ENCODE measurements at regions not wholly inside any gene's neighbourhood (a gene's known extent, or its start where the extent isn't known, plus 50 kb on each side); places are given as distances from the start of the nearest gene placed in this dataset.
A peak's percentile ranks its signal among the peaks of the same experiment; 100 is the strongest.
"Not testable (repeated sequence)": the region's sequence is repeated elsewhere in the genome, so short reads cannot be mapped to it uniquely, and the experiment has no call there.

DNA sequence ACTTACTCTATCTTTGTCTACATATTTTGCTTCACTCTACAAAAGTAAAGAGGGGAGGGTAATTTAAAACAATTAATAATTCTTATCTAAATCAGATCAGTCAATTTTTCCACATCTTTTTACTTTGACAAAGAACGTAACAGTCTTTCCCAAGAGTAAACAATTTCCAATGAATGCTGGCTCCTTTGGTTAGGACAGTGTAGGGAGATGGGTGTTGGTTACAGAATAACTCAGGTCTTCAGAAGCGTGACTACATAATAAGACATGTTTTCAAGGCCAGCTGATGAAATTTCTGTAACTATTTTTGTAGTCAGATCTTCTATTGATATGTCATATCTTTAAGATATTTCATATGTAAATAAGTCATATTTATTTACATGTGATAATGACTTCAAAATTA lies 183.0 kb upstream of the CAND1 start:
- DNase-seq: no peak

DNA sequence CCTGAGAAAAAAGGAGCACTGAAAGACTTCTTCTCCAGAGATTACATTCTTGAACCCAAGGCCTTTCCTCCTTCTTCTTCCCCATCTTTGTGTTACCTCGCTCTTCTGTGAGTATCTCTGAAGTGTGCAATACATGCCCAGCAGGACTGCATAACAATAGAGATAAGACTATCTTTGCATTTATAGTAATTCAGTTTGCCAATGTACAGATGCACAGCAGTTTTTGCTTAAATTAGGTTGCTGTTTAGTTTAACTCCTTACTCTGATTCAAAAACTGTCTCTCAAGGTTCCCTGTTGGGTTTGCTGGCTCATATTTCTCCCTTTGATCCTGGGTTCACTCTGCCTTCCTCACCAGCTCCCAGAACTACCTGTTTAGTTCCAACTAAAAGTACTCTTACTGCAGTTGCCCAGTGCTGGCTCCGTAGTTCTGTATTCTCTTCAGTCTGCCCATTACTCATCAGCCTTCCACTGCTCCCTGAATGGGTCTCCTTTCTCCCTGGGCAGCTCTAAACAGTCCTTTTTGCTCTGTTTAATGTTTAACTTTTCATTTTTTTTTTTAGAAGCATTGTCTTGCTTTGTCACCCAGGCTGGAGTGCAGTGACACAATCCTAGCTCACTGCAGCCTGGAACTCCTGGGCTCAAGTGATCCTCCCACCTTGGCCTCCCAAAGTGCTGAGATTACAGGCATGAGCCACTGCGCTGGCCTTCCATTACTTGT lies 180.6 kb upstream of the CAND1 start:
- no peak for DNase-seq

DNA sequence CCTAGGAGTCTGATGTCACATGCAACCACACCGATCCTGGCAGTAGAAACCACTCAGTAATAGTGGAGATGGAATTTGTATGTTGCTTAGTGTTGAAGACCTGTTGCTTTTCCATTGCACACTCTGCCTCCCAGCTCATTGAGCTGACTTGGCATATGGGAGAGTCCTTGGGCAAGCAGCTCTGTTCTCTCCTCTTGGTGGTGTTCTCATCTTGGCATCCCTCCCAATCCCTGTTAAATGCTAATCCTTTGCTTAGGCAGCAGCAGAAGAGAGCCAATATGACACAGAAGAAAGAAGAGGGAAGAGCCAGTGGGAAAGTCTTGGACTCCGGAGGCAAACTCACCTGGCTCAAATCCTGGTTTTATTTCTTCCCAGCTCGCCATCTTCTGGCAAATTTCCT lies 178.0 kb upstream of the CAND1 start:
- no peak for DNase-seq

DNA sequence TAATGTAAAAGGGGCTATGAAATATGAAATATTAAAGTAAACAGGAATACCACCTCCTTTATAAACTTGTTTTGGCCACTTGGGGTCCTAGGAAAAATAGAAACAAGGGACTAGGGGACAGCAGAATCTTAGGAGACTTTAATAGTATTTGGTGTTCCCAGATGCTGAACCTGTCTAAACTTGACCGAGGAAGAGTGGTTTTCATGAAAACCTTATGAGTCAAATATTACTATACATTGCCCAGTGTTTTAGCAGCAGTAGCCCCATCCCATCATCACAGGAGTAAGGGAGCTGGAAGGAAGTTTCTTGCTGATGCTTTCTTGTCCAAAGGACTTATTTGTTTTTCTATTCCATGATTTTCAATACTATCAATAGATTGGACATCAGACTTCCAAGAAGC lies 177.5 kb upstream of the CAND1 start:
- DNase-seq: no peak

DNA sequence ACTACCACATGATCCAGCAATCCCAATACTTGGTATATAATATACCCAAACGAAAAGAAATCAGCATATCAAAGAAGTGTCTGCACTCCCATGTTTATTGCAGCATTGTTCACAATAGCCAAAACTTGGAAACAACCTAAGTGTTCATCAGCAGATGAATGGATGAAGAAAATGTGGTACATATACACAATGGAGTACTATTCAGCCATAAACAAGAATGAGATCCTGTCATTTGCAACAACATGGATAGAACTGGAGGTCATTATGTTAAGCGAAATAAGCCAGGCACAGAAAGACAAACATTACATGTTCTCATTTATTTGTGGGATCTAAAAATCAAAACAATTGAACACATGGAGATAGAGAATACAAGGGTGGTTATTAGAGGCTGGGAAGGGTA lies 176.2 kb upstream of the CAND1 start:
- not testable (repeated sequence) for DNase-seq

DNA sequence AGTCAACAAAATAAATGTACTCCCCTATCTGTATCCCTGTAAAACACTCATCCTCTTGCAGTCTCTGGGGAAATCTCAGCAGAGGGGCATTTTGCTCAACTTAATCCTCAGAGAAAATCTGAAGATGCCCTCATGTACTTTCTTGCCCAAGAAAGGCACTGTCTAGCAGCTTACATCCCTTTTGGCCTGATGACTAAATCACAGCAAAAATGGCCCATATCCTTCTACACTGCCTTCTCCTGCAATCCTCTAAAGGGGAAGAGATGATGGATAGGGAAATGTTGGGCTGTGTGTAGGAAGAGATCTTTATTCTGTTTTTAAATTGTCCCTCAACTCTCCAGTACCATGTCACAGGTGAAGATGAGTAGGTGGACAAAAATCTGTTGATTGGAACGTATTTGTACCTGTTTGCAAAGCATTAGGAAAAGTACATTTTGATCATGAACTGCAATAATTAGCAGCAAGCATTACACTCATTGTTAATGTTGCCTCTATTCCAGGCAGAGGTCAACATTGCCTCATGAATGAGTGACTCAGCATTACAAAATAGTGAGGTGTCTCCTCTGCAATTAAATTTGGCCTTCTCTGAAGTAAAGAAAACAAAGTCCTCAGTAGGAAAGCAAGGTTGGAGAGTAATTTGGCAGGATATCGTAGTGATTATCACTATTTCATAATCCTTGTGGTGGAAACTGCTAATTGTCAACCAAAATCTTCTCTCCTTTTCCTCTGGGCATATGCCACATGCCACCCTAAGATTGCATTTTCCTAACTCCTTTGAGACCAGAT lies 172.4 kb upstream of the CAND1 start:
- peak; percentile 29 for DNase-seq

DNA sequence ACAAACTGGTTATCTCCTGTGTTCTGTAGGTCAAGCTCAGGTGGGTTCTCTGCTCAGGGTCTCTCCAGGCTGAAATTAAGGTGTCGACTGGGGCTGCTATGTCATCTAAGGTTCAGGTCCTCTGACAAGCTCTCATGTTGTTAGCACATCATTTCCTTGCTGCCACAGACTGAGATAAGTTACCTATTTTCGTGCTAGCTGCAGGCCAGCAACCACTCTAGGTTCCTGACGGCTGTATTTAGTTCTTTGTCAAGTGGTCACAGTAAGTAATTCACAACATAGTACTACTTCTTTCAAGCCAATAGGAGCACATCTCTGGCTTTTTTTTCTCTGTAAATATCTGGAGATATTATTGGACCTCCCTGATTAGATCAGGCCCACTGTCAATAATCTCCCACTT lies 169.3 kb upstream of the CAND1 start:
- DNase-seq: no peak

DNA sequence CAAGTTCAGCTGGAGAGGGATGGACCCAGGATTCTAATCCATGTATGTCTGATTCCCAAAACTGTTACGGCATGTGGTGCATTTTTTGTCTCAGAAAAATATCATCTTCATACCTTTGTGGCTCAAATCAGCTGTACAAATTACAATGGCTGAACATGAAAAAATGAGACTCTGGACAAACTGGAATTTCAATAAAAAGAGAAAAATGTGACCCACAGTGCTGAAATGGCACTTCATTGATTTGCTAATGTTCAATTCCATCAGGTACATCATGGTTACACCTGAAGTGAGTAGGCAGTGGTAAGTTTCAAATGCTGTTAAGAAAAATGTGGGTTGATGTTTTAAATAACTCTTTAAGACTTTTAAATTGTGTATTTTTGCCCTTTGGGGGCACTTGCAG lies 165.6 kb upstream of the CAND1 start:
- DNase-seq: no peak

DNA sequence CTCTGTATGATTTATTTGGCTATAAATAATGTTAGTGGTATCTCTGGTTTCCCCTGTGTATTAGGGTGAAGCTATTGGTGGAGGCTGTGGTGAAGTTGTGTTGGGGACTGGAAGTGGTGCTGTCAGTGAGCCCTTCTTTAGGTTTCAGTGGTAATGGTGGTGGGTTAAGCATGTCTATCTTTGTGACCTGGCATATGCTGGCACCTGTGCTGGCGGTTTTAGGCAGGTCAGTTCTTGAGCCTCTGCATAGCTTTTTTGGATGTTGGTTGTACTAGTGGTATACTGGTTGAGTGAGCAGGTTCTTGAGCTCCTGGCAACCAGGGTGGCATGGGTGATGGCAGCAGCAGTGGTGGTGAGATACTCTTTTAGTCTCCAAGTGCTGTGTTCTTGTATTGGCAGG lies 161.9 kb upstream of the CAND1 start:
- no peak for DNase-seq

DNA sequence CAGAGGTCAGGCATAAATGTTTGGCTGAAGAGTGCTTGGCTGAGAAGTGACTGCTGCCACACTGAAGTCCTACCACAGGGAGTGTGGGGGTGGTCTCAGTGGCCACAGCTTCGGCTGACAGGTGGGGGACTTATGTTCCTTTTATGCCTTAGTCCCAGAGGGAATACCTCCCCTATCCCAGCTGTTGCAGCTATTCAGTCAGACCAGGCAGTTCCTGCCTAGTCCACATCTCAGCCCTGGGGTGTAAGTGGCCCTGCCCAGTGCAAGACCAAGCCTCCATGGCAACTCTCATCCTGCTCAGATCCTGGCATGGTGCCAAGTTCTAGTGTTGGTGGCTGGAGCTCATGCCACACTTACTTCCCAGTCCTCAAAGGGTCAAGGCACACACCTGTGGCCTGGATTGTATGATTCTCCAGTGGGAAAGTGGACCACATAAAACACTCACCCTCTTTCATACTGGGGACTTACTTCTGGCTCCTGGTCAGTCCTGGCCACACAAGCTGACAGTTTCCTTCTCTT lies 161.3 kb upstream of the CAND1 start:
- DNase-seq: no peak

DNA sequence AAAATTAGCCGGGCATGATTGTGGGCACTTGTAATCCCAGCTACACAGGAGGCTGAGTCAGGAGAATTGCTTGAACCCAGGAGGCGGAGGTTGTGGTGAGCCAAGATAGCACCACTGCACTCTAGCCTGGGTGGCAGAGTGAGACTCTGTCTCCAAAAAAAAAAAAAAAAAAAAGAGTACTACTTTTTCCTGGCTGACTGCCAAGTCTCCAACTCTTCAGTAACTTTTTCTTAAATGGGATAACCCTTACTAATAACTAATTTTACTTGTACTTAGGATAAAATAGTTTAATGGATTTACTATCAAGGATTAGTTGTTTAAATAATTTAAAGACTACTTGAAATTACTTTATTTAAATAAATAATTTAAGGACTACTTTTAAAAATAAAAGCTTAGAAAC lies 158.8 kb upstream of the CAND1 start:
- DNase-seq: not testable (repeated sequence)

DNA sequence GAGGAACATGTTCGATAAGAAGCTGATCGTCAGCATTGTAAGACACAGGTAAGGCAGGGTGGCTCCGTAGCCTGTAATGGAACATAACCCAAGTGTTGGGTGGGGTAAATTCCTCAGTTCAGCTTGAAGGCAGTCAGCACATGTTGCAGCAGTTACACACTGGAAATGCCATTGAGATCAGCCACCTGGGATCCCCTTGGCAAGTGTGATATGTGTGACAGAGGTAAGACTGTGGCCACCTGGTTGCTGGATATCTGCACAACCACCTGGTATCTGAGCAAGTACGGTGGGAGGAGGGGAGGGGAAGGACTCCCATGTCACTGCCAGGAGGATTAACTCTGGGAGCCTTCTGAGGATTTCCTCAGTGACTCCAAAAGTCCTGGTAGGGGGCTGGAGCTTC lies 158.0 kb upstream of the CAND1 start:
- DNase-seq: no peak

DNA sequence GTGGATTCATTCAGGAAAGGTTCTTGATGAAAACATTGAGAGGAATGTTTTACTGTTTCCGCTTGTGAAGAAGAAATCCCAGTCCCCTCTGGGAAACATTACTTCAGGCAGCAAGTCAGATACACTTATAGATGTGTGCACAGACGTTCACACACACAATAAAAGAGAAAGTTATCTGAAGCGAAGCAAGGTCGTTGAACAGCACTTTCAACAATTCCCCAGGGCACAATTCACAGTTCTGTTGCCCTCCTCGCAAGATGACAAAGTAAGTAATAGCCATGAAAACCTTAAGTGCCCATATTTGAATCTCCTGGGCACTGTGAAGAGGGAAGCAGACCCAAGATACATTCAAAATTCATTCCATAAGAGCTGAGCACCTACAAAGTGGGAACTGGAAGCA lies 156.6 kb upstream of the CAND1 start:
- DNase-seq: no peak

DNA sequence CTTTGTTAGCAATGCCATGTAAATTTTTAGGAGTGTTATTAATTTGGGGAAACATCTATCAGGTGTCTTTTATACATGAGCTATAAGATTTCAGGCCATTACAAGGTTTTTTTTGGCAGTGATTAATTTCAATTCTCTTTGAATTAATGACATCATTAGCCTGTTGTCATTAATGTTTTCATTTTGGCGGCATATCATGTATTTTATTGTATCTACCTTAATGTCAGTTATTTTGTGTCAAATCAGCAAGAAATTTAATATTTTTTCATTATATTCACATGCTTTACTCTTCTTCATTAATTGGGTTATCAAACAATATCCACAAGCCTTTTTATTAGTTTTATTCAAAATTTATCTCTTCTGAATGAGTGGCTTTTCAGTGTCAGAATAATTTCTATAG lies 153.0 kb upstream of the CAND1 start:
- no peak for DNase-seq

DNA sequence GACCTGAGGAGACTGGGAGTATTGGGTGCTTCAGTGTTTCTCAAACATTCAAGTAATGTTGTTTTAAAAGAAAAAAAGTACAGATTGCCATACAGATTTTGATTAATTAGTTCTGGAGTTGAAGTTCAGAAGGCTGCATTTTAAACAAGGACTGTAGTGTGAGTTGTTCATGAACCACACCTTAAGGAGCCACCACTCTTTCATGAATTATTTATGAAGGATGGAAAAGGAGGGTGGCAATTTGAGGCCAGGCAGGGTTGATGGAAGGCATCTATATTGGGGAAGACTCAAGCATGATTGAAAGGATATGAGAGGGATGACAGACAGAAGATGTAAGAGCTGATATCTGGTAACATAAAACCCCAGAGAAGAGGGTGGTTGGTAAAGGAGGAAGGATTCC lies 146.6 kb upstream of the CAND1 start:
- no peak for DNase-seq

DNA sequence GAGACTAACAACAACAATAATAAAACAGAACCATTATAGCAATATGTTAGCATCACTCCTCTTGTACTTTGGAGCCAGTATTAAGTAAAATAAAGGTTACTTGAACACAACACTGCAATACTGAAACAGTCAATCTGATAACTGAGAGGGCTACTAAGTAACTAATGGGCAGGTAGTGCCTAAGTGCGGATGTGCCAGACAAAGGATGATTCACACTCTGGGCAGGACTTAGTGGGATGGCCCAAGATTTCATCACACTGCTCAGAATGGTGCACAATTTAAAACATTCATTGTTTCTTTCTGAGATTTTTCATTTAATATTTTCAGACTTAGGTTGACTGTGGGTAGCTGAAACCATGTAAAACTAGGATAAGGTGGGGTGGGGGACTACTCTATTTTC lies 131.9 kb upstream of the CAND1 start:
- DNase-seq: no peak

DNA sequence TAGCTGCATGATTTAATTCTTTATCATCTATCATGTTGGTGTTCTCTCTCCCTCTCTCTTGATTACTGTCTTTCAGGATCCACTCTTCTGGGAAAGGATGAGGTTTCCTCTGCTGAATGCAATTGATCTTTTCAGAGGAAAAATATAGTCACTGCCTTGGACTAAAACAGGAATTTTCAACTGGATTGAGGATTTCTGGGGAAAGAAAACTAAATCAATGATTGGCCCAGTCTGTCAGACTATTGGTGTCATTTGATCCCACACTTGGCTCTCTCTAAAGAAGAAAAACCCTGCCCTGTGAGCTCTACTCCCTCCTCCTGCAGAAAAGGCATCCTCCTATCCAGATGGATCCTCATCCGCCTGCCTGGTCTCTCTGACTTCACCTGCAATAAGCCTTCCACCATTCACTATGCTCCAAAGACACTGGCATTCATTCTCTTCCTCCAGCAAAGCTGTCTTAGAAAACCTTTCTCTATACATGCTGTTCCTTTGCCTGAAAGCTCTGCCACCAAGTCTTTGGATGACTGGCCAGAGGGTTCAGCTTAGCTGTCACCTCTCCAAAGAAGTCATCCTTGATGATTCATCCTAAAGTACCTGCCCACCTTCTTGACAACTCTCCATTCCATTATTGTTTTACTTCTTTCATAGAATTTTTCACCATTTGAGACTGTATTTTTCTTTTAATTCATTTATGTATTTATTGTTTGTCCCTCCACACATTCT lies 127.7 kb upstream of the CAND1 start:
- no peak for DNase-seq

DNA sequence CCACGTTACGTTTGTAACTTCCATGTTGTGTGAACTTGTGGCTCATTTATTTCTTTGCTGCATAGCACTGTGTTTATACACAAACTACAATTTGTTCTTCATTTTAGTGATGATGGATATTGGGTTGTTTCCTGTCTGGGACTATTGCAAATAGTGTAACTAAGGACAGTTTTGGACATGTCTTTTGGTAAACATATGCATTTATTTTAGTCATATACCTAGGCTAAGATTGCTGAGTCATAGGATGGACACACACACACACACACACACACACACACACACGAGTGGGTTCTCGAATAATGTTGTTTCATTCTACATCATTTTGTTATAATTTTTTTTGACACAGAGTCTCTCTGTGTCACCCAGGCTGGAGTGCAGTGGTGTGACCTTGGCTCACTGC lies 123.5 kb upstream of the CAND1 start:
- DNase-seq: no peak

DNA sequence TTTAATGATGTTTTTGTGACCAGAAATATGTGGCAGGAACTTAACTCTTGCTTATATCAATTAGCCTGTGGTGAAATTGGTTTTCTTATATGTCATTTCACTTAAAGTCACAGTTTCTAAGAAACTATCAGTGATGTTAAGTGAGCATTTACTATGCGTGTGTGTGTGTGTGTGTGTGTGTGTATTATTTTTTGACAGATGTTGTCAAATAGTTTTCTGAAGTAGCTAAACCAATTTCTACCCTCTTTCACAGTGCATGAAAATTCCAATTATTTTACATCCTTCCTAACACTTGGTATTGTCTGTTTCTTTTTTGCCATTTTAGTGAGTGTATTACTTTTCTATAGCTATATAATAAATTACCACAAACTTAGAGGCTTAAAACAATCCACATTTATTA lies 122.1 kb upstream of the CAND1 start:
- no peak for DNase-seq

DNA sequence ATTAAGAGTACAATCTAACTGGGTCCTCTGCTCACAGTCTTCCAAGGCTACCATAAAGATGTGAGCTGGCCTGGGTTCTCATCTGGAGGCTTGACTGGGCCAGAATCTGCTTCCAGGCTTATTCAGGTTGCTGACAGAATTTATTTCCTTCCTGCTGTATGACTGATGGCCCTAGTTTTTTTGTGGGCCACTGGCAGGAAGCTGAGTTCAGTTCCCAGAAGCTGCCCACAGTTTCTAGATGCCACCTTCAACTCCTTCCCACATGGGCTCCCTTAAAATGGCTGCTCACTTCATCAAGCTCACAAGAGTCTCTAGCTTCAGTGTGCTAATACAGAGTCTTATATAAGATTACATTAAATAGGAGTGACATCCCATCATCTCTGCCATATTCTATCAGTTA lies 121.7 kb upstream of the CAND1 start:
- DNase-seq: no peak

DNA sequence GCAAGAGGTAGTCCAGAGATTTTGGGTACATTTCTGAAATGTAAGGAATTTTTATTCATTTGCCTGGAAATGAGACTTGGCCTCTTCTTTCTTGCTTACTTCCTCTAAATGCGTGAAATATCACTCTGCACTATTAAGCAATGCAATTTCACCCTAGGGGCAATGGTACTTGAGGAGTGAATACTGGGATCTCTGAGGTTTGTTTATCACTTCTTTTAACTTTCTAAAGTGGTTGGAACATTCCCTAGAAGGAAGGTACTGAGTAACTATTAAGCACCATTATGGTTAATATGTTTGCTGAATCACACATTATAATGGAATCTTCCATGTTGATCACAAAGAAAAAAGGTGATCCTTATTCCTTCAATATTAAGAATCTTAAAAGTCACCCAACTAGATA lies 120.9 kb upstream of the CAND1 start:
- DNase-seq: no peak

DNA sequence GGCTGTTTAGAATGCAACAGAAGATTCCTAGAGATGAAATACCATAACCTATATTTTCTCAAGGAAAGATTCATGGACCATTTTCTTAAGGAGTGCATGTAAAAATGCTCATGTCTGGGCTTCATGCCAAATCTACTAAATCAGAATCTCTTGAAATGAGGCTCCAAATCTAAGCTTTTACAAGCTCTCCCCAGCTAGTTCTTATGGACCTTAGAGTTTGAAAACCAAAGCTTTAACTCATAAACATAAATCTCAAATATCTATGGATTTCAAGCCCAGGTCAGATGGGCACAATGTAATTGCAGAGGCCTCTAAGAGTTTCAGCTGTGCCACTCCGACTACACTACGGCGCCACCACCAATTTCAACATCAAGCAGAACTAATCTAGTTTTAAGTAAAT lies 117.3 kb upstream of the CAND1 start:
- peak; percentile 5 for DNase-seq

DNA sequence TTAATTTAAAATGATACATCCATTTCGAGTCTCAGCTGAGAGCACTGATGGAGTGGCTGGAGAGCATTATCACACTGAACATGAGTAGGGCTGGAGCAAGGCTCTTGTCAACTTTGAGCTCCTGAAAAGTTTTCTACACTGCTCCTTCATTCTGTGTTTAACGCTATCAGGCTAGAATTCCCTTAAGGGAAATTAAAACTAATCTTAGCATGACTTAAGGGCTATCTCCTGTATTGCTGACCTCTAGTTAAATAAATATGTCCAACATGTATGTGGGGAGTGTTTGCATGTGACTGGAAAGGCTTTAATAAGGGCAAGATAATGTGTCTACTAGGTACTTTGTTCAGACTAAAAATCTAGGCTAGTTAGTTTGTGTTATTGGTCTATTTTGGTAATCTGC lies 116.7 kb upstream of the CAND1 start:
- no peak for DNase-seq

DNA sequence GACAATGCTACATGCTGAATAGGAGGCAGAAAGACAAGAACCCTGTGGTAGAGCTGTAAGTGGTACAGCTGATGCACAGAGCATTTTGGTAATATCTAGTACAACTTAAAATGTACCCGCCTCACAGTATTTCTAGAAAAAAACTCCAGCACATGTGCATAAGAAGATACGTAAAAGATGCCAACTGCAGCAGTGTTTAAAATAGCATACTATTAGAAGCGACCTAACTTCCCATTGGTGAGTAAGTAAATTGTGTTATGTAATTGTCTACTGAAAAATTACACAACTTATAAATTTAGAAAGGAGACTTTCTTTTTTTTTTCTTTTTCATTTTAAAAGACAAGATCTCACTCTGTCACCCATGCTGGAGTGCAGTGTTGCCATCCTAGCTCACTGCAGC lies 114.3 kb upstream of the CAND1 start:
- DNase-seq: no peak
